HG03066 (cell line): ENCODE measurements at regions not wholly inside any gene's neighbourhood (a gene's known extent, or its start where the extent isn't known, plus 50 kb on each side); places are given as distances from the start of the nearest gene placed in this dataset.
"Not testable (repeated sequence)": the region's sequence is repeated elsewhere in the genome, so short reads cannot be mapped to it uniquely, and the experiment has no call there.

Experiments
- ATAC-seq: cut with Tn5 transposase; IDR thresholded peaks from one replicate; pipeline ENCODE4 v1.9.1; 2021; ENCODE audit warnings: low read depth; ENCODE audit not compliant: unreplicated experiment

DNA sequence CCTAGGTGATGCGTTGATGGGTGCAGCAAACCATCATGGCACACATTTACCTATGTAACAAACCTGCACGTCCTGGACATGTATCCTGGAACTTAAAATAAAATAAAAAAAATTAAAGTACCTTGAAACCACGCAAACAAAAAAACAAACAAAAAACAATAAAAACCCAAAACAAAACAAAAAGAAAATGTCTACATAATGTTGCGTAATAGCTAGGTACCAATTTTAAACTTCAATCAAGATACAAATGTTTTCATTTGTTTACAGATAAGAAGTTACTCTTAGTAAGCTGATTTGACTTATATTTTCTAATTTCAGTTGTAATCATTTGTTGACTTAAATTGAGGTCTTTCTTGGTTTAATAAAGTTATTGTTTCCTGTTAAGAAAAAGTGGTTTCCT is 349.6 kb upstream of the KCNMB2 start:
- ATAC-seq: no peak

DNA sequence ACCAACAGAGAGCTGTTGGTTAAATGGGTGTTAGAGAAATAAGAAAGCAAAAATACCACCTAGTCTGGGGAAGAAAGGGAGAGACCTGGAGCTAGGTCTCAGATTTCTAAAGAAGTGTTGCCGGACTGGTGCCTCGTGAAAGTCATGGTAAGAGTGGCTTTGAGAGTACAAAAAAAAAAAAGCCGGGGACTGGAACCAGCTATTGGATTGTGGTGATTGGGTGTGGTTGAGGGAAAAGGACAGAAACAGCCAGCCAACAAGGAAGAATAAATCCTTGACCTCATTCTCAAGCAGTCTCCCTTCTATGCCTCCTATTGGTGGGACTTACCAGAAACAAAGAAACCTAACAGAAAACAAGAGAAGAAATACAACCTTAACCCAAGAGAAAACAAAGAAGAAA is 346.4 kb upstream of the KCNMB2 start:
- ATAC-seq: no peak

DNA sequence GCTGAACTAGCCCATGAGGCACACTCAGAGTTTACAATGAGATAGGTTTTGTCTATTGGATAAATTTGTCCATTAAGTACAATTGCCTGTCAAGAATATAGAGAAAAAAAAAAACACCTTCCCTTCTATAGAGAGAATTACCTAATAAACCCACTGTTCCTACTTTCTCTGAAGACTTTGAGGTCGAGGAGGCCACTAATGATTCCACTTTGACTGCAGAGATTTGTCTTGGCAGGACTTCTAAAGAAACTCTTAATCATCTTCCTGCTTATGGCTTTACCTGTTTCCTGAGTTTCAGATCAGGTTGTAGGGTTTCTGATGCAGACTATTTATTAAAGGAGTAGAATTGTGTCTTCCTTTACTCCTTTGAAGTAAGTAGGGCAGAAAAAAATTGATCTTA is 342.4 kb upstream of the KCNMB2 start:
- ATAC-seq: no peak

DNA sequence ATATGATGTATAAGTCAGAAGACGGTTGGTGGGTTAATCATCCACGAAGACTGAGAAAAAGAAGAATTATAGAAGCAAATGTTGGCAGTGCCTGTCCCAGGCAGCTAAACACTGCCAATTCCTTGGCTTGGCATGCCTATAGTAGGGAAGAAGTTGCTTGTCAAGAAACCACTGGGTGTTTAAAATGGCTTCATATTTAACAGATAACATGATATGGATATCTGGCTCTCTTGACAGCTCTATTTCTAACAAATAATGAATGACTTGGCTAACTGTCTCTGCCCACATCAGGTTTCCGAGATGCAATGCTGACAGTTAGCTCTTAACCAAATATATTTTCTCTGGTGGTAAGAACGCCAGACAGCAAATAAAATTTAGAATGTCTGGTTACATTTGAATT is 341.7 kb upstream of the KCNMB2 start:
- no peak for ATAC-seq

GRCh38 chr3:178195824-178196223 is 340.4 kb upstream of the KCNMB2 start:
- ATAC-seq: no peak

GRCh38 chr3:178198329-178198728 is 337.9 kb upstream of the KCNMB2 start:
- no peak for ATAC-seq

GRCh38 chr3:178200316-178200715 is 335.9 kb upstream of the KCNMB2 start:
- no peak for ATAC-seq

GRCh38 chr3:178201714-178202113 is 334.5 kb upstream of the KCNMB2 start:
- ATAC-seq: no peak

DNA sequence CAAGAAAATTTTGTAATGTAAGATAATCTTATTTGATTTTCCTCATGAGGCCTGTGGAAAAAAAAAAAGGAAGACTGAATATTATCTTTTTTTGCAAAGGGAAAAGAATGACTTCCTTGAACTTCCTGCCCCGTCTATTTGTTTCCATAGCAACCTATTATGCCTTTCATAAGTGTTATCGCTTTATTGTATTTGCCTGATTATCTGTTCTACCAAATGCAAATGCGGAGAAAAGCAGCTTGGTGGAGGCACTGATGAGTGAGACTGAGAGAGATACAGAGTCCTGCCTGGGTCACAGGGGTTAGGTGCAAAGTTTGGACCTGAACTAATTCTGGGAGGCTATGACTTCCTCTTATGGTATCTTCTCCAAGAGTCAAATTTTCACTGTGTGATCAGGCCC is 334.0 kb upstream of the KCNMB2 start:
- no peak for ATAC-seq

DNA sequence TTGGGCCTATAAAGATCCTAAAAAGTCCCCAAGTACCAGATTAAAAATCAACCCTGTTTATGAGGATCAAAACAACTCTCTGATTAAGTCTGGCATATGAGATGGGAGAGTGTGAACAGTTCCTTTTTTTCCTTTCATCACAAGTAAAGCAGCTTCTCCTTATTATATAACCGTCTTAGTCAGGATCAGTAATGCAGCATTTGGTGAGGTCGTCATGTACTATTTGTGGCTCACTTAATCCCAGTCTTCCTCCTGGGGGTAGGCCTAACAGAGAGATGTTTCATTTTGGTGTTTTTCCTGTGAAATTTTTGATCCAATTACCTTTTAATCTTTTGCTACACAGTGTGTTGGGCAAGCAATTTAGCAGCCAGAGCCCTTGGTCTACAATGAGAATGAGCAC is 333.1 kb upstream of the KCNMB2 start:
- no peak for ATAC-seq

DNA sequence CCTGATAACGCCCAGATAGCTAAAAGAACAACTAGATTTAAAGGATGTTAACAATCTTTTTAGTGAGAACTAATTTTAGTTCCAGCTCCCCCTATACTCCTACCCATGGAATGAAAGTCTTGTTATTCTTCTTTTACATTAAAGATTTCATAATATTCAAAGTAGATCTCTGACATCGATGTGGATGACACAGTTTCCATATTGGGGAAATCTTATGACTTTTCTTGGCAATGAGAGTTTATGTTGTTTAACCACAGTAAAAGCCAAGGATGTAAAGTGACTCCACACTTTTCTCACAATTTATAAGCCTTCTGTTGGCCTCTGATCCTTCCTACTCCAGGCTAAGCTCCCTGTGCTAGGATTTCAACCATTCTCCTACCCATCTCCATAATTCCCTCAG is 332.6 kb upstream of the KCNMB2 start:
- no peak for ATAC-seq

GRCh38 chr3:178205740-178206139 is 330.5 kb upstream of the KCNMB2 start:
- ATAC-seq: no peak

DNA sequence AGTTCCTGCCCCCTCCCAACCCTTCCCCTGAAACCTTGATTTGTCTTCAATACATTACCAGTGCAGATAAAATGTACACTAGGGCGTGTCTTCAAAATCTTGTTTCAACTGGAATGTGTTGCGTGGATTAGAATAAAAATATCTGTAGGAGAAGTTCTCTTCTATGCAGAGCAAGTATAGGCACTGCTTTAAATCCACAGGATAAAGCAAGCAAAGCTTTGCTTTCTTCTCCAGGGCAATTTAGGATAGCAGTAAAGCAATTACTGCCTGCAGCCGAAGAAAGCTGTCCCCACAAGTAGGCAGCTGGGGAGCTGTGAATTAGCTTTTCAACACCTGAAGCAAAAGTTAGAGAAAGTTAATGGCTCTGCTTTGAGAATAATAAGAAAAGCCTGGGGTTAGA is 329.7 kb upstream of the KCNMB2 start:
- ATAC-seq: no peak

- not testable (repeated sequence) for ATAC-seq
These were observed 329.1 kb upstream of the KCNMB2 start for GRCh38 chr3:178207161-178207560.

DNA sequence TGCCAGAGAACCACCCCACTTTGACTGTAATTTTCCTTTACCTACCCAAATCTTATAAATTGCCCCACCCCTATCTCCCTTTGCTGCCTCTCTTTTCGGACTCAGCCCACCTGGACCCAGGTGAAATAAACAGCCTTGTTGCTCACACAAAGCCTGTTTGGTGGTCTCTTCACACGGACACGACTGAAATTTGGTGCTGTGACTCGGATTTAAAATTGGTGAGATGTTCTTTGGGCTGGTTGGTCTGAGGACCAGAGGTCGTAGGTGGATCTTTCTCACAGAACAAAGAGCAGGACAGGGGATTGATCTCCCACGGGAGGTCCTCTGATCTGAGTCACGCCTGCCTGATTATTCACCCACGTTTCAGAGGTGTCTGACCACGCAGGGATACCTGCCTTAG is 328.6 kb upstream of the KCNMB2 start:
- not testable (repeated sequence) for ATAC-seq

- not testable (repeated sequence) for ATAC-seq
These were observed 327.1 kb upstream of the KCNMB2 start for GRCh38 chr3:178209116-178209515.

DNA sequence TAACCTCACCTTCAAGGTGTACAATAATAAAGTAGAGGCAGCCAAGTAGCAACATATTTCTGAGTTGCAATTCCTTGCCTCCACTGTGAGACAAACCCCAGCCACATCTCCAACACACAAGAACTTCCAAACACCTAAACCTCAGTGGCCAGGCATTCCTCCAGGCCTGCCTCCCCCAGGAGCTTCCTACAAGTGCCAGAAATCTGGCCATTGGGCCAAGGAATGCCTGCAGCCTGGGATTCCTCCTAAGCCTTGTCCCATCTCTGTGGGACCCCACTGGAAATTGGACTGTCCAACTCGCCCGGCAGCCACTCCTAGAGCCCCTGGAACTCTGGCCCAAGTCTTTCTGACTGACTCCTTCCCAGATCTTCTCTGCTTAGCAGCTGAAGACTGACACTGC is 326.6 kb upstream of the KCNMB2 start:
- ATAC-seq: not testable (repeated sequence)

GRCh38 chr3:178211086-178211485 is 325.1 kb upstream of the KCNMB2 start:
- ATAC-seq: not testable (repeated sequence)

GRCh38 chr3:178217479-178217878 is 318.8 kb upstream of the KCNMB2 start:
- no peak for ATAC-seq

DNA sequence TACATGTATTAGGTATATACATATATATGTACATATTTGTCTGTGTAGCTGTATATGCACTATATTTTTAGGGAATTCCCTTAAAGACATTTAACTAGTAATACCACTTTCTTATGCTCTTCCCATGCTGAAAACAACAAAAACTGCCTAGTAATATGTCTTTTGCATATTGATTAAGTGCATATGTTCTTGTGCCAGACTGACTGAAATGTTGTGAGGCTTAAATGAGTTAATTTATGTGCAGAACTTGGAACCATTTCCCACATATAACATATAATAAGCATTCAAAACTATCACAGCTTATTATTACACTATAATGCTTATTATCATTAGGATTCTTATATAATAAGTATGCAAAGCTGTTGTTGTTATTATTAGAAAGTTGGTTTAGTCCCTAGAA is 318.0 kb upstream of the KCNMB2 start:
- no peak for ATAC-seq

DNA sequence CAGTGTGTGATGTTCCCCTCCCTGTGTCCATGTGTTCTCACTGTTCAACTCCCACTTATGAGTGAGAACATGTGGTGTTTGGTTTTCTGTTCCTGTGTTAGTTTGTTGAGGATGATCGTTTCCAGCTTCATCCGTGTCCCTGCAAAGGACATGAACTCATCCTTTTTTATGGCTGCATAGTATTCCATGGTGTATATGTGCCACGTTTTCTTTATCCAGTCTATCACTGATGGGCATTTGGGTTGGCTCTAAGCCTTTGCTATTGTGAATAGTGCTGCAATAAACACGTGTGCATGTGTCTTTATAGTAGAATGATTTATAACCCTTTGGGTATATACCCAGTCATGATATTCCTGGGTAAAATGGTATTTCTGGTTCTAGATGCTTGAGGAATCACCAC is 316.6 kb upstream of the KCNMB2 start:
- ATAC-seq: not testable (repeated sequence)

- ATAC-seq: no peak
These were observed 312.4 kb upstream of the KCNMB2 start for GRCh38 chr3:178223876-178224275.

GRCh38 chr3:178226094-178226493 is 310.1 kb upstream of the KCNMB2 start:
- no peak for ATAC-seq
